IMR-90 (cell line): ENCODE measurements at regions not wholly inside any gene's neighbourhood (a gene's known extent, or its start where the extent isn't known, plus 50 kb on each side); places are given as distances from the start of the nearest gene placed in this dataset.

Experiments
- ATAC-seq: fragments of 200-7000 bp; cut with Tn5 transposase; 2 replicates; pipeline ENCODE4 v1.9.1; 2020; ENCODE audit warnings: low read depth, mild to moderate bottlenecking, moderate library complexity
- BruUV-seq: library from RNA; stranded (reverse); fragments of 400-500 nt; replicated peaks from 2 replicates; lab custom pipeline; 2021; lab: Mats Ljungman, UMichigan
- CTCF ChIA-PET: fragments of 300-600 bp; formaldehyde crosslinking; extraction: SDS; loops from one replicate; lab custom pipeline; 2021; ENCODE audit warnings: antibody characterized with exemption; lab: Yijun Ruan, JAX
- POLR2A ChIA-PET: fragments of 300-600 bp; sonication (Branson Sonifier 250); formaldehyde crosslinking; loops from one replicate; lab custom pipeline; 2022; ENCODE audit warnings: antibody characterized with exemption; ENCODE audit not compliant: unreplicated experiment; lab: Charles Lee
- DNase-seq: peaks from one replicate; pipeline ENCODE4 v3.0.0; 2013
- H2AFZ ChIP-seq: replicated peaks from 2 replicates; pipeline ENCODE3; 2013; ENCODE audit warnings: low read length, mild to moderate bottlenecking; ENCODE audit not compliant: poor library complexity
- H2AK5ac ChIP-seq: 2 replicates; pipeline ENCODE4 v1.6.1; 2013; ENCODE audit warnings: low read depth, low read length, inconsistent platforms
- H2AK9ac ChIP-seq: replicated peaks from 2 replicates; pipeline ENCODE3; 2013; ENCODE audit warnings: mild to moderate bottlenecking, low read depth, low read length, moderate library complexity; ENCODE audit not compliant: poor library complexity
- H2BK120ac ChIP-seq: 2 replicates; pipeline ENCODE4 v1.6.1; 2013; ENCODE audit warnings: low read depth, low read length, inconsistent platforms
- H2BK15ac ChIP-seq: 3 replicates; pipeline ENCODE4 v1.6.1; 2013; ENCODE audit warnings: low read depth, low read length, inconsistent platforms
- H2BK20ac ChIP-seq: 2 replicates; pipeline ENCODE4 v1.6.1; 2013; ENCODE audit warnings: low read depth, mild to moderate bottlenecking, inconsistent platforms, low read length, moderate library complexity
- H2BK5ac ChIP-seq: 2 replicates; pipeline ENCODE4 v1.6.1; 2013; ENCODE audit warnings: mild to moderate bottlenecking, low read depth, low read length, inconsistent platforms; ENCODE audit not compliant: poor library complexity, severe bottlenecking
- H3K14ac ChIP-seq: replicated peaks from 2 replicates; pipeline ENCODE4 v1.6.1; 2013; ENCODE audit warnings: low read depth, low read length, inconsistent platforms
- H3K18ac ChIP-seq: 2 replicates; pipeline ENCODE4 v1.6.1; 2013; ENCODE audit warnings: low read depth, low read length, control low read depth
- H3K23ac ChIP-seq: 2 replicates; pipeline ENCODE4 v1.6.1; 2013; ENCODE audit warnings: low read depth, low read length, inconsistent platforms
- H3K27ac ChIP-seq: 2 replicates; pipeline ENCODE4 v1.5.1; 2013; ENCODE audit warnings: mild to moderate bottlenecking, control low read depth, low read length; ENCODE audit not compliant: insufficient read depth
- H3K27me3 ChIP-seq: 2 replicates; pipeline ENCODE4 v1.6.1; 2013; ENCODE audit warnings: low read length; ENCODE audit not compliant: control insufficient read depth, insufficient read depth
- H3K36me3 ChIP-seq: 2 replicates; pipeline ENCODE4 v1.6.1; 2013; ENCODE audit warnings: low read length, mixed read lengths; ENCODE audit not compliant: control insufficient read depth, insufficient read depth
- H3K4ac ChIP-seq: 2 replicates; pipeline ENCODE4 v1.6.1; 2013; ENCODE audit warnings: low read depth, low read length, inconsistent platforms
- H3K4me1 ChIP-seq: 2 replicates; pipeline ENCODE4 v1.6.1; 2013; ENCODE audit warnings: low read length, mixed read lengths; ENCODE audit not compliant: control insufficient read depth, insufficient read depth
- H3K4me2 ChIP-seq: 2 replicates; pipeline ENCODE4 v1.6.1; 2013; ENCODE audit warnings: low read depth, mild to moderate bottlenecking, control low read depth, low read length, moderate library complexity
- H3K4me3 ChIP-seq: 2 replicates; pipeline ENCODE4 v1.5.1; 2013; ENCODE audit warnings: low read depth, mild to moderate bottlenecking, control low read depth, low read length, moderate library complexity; ENCODE audit not compliant: insufficient read depth
- H3K56ac ChIP-seq: 2 replicates; pipeline ENCODE4 v1.6.1; 2013; ENCODE audit warnings: low read length, inconsistent platforms; ENCODE audit not compliant: insufficient read depth; ENCODE audit errors: extremely low read depth
- H3K79me1 ChIP-seq, 2 experiments: 2 replicates each; pipeline ENCODE4 v1.6.1; 2013; ENCODE audit warnings: low read length in 2 of 2, inconsistent platforms in 1 of 2, low read depth in 1 of 2
- H3K9ac ChIP-seq: 2 replicates; pipeline ENCODE4 v1.6.1; 2013; ENCODE audit warnings: low read depth, low read length, control low read depth
- H3K9me1 ChIP-seq: 2 replicates; pipeline ENCODE4 v1.6.1; 2013; ENCODE audit warnings: low read length, inconsistent platforms; ENCODE audit not compliant: insufficient read depth
- H3K9me3 ChIP-seq: 2 replicates; pipeline ENCODE4 v1.6.1; 2013; ENCODE audit warnings: low read length; ENCODE audit not compliant: control insufficient read depth, insufficient read depth
- H4K20me1 ChIP-seq: 2 replicates; pipeline ENCODE4 v1.6.1; 2013; ENCODE audit warnings: low read length, inconsistent platforms; ENCODE audit not compliant: insufficient read depth
- H4K5ac ChIP-seq: 2 replicates; pipeline ENCODE4 v1.6.1; 2013; ENCODE audit warnings: mild to moderate bottlenecking, low read depth, low read length, control low read depth
- H4K8ac ChIP-seq, 2 experiments: 2 replicates each; pipeline ENCODE4 v1.6.1; 2013; ENCODE audit warnings: low read depth in 2 of 2, low read length in 2 of 2, control low read depth in 1 of 2, inconsistent platforms in 1 of 2
- H4K91ac ChIP-seq: 2 replicates; pipeline ENCODE4 v1.6.1; 2013; ENCODE audit warnings: low read depth, low read length, inconsistent platforms; ENCODE audit not compliant: insufficient read depth
- CEBPB ChIP-seq: IDR thresholded peaks from 2 replicates; pipeline ENCODE4 v1.6.1; 2012; ENCODE audit warnings: low read depth, low read length, improper control_type of control experiment
- FOS ChIP-seq: fragments of 150-350 bp; IDR thresholded peaks from 2 replicates; pipeline ENCODE4 v1.6.1; 2016; ENCODE audit warnings: low read depth, low read length
- NFE2L2 ChIP-seq: fragments of 150-350 bp; IDR thresholded peaks from 2 replicates; pipeline ENCODE4 v1.6.1; 2016; ENCODE audit warnings: low read depth, mild to moderate bottlenecking, low read length
- POLR2A ChIP-seq: IDR thresholded peaks from 2 replicates; pipeline ENCODE4 v1.6.1; 2012; ENCODE audit warnings: mild to moderate bottlenecking, low read depth, low read length
- RCOR1 ChIP-seq: IDR thresholded peaks from 2 replicates; pipeline ENCODE4 v1.6.1; 2012; ENCODE audit warnings: mild to moderate bottlenecking, low read length, improper control_type of control experiment; ENCODE audit not compliant: insufficient replicate concordance
- SMC3 ChIP-seq: fragments of 150-350 bp; IDR thresholded peaks from 2 replicates; pipeline ENCODE4 v1.6.1; 2016; ENCODE audit warnings: low read depth, mild to moderate bottlenecking, antibody characterized with exemption, low read length, moderate library complexity
- WGBS, 2 experiments: methylation state at CpG; one replicate each; pipeline versions ENCODE4 v1.1.5 to v1.1.7; 2013; ENCODE audit warnings: missing lambda C conversion rate in 2 of 2; ENCODE audit not compliant: insufficient read length in 1 of 2; ENCODE audit errors: extremely low coverage in 2 of 2; 5-methylcytosine and 5-hydroxymethylcytosine counted together
- dilution Hi-C: fragments of 300-500 bp; cut with HindIII; formaldehyde crosslinking; loops from one replicate; pipeline ENCODE4 v1.14.3; 2018; ENCODE audit warnings: low sequenced_read_pairs; ENCODE audit not compliant: unreplicated experiment
- in situ Hi-C: fragments of 300-500 bp; cut with MboI; formaldehyde crosslinking; loops from 3 replicates; pipeline ENCODE4 v1.14.3; 2019; ENCODE audit warnings: low sequenced_read_pairs, inconsistent platforms, mixed read lengths
- intact Hi-C: fragments of 100-400 bp; cut with micrococcal nuclease; formaldehyde crosslinking; loops from 2 replicates; pipeline ENCODE4 v1.10.0; 2022

DNA sequence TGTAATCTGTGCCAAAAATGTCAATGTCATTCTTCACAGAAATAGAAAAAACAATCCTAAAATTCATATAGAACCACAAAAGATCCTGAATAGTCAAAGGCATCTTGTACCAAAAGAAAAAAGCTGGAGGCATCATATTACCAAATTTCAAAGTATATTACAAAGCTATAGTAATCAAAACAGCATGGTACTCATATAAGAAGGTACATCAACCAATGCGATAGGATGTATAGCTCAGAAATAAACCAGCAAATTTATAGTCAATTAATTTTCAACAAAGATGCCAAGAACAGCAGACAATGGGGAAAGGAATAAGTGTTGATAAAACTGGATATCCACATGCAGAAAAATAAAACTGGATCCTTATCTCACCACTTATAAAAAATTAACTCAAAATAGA lies 150.5 kb upstream of the PRICKLE2 start:
- H2BK120ac ChIP-seq: no peak overlapping the region
- CTCF ChIA-PET: no interaction called here
- no peak overlapping the region for H2AK5ac ChIP-seq
- dilution Hi-C loops: no loop called here
- no peak overlapping the region for H3K56ac ChIP-seq
- no CpG with 5 or more reads among the region's 1 CpG for WGBS, 2 experiments
- H3K36me3 ChIP-seq: no peaks in the 10 kb centered on the region
- no peak overlapping the region for H2BK5ac ChIP-seq
- H2BK20ac ChIP-seq: no peak overlapping the region
- H3K27ac ChIP-seq: no peak overlapping the region
- intact Hi-C loops: no loop called here
- no peaks in the 10 kb centered on the region; the same call in 1 of the 2 replicates for H3K9me1 ChIP-seq
- H3K4ac ChIP-seq: no peak overlapping the region
- H3K14ac ChIP-seq: no peak overlapping the region
- no peak overlapping the region for H3K9ac ChIP-seq
- no peak overlapping the region for H3K23ac ChIP-seq
- TF ChIP-seq FOS (no peak), RCOR1 (no peak), NFE2L2 (no peak), POLR2A (no peak), CEBPB (no peak), SMC3 (no peak)
- H4K5ac ChIP-seq: no peak overlapping the region
- H4K91ac ChIP-seq: no peak overlapping the region
- POLR2A ChIA-PET: no interaction called here
- no peaks in the 10 kb centered on the region for H3K4me1 ChIP-seq
- no peaks in the 10 kb centered on the region for H3K9me3 ChIP-seq
- H2BK15ac ChIP-seq: no peak overlapping the region
- no peak overlapping the region for H3K4me3 ChIP-seq
- no peak overlapping the region for H4K8ac ChIP-seq
- no peak overlapping the region for H3K4me2 ChIP-seq
- ATAC-seq: no peak
- H3K27me3 ChIP-seq: no peaks in the 10 kb centered on the region
- BruUV-seq: no TSS peak
- no peaks in the 10 kb centered on the region for H4K20me1 ChIP-seq
- H2AK9ac ChIP-seq: no peak overlapping the region
- no peak overlapping the region for H3K18ac ChIP-seq
- in situ Hi-C loops: no loop called here
- H2AFZ ChIP-seq: no peak overlapping the region
- H3K79me1 ChIP-seq: no peaks in the 10 kb centered on the region
- no peak for DNase-seq
